ENCODE measurements at regions not wholly inside any gene's neighbourhood (a gene's known extent, or its start where the extent isn't known, plus 50 kb on each side); places are given as distances from the start of the nearest gene placed in this dataset.

DNA sequence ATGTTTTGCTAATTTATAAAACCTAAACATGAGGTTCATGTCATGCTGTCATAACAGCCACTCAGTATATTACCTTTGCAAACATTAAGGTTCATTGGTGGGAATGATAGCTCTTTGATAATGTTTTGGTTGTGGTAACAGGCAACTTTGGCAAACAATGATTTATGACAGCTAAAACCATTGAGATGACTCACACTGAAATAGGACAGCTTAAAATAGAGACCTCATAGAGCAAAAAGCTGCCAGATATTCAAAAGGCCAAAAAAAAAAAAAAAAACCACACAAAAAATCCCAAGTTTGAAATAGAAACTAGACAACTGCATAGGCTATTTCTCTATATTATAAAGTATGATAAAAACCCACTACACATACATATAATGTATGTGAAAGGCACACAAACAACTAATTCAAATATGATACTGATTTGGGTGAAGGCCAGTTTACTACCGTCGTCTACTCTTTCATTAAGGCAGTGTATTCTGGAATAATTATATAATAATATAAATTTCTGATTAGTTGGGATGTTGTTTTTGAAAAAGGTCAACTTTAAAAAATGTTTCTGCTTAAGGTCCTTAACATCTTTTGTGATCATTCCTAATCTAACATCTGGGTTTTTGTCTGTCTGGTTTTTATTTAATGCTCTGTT lies 646.0 kb upstream of the PITX2 start:
- peak overlapping the region; percentile 25 for H3K27ac ChIP-seq (ENCODE audit: insufficient read depth, low read depth, low read length)
- BruUV-seq (replicated peaks) = no TSS peak
- DNase-seq (ENCODE audit: low read depth, low spot score) (peak; percentile 50), FAIRE-seq (no peak)
- H3K36me3 ChIP-seq (ENCODE audit: control insufficient read depth in 2 of 2, extremely low read depth in 1 of 2, insufficient read depth in 2 of 2, low read length in 2 of 2) = no peaks in the 10 kb centered on the region
- no peaks in the 10 kb centered on the region for H4K20me1 ChIP-seq (replicated peaks; ENCODE audit: control insufficient read depth, extremely low read depth, insufficient read depth, low read length)
- H3K4me2 ChIP-seq (ENCODE audit: insufficient read depth, low read length) = peak overlapping the region; percentile 83
- CTCF ChIA-PET = interaction anchor here (0.6 to 2.0 kb wide), 3 partner anchors 9 to 16 kb away, joined by 3 to 12 read pairs (median 5); no protein-coding TSS in a partner anchor
- peaks cover 25% of the 10 kb centered on the region for H3K4me1 ChIP-seq (ENCODE audit: control insufficient read depth, extremely low read depth, insufficient read depth, low read length)
- dilution Hi-C loops (cut with MboI; ENCODE audit: extremely low pct_ligation_motif_present, low sequenced_read_pairs) = no loop called here
- no peak overlapping the region for H2AFZ ChIP-seq (ENCODE audit: low read depth, low read length)
- no peaks in the 10 kb centered on the region for H3K27me3 ChIP-seq (ENCODE audit: control insufficient read depth in 2 of 2, insufficient read depth in 2 of 2, low read length in 2 of 2)
- H3K79me2 ChIP-seq (ENCODE audit: control insufficient read depth, insufficient read depth, low read length) = no peaks in the 10 kb centered on the region
- TF ChIP-seq, protein P1, sequence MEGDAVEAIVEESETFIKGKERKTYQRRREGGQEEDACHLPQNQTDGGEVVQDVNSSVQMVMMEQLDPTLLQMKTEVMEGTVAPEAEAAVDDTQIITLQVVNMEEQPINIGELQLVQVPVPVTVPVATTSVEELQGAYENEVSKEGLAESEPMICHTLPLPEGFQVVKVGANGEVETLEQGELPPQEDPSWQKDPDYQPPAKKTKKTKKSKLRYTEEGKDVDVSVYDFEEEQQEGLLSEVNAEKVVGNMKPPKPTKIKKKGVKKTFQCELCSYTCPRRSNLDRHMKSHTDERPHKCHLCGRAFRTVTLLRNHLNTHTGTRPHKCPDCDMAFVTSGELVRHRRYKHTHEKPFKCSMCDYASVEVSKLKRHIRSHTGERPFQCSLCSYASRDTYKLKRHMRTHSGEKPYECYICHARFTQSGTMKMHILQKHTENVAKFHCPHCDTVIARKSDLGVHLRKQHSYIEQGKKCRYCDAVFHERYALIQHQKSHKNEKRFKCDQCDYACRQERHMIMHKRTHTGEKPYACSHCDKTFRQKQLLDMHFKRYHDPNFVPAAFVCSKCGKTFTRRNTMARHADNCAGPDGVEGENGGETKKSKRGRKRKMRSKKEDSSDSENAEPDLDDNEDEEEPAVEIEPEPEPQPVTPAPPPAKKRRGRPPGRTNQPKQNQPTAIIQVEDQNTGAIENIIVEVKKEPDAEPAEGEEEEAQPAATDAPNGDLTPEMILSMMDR (IDR thresholded peaks at IDR 0.05; ENCODE audit: extremely low read depth in 1 of 2, insufficient read depth in 1 of 2, low read depth in 1 of 2, low read length in 2 of 2) = no peak
- TF ChIP-seq POLR2A (IDR thresholded peaks at IDR 0.05; ENCODE audit: low read depth, low read length) = no peak
- TF ChIP-seq, protein P2, sequence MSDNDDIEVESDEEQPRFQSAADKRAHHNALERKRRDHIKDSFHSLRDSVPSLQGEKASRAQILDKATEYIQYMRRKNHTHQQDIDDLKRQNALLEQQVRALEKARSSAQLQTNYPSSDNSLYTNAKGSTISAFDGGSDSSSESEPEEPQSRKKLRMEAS (IDR thresholded peaks at IDR 0.05; ENCODE audit: insufficient read depth, insufficient read length) = no peak
- TF ChIP-seq JUN (IDR thresholded peaks at IDR 0.05; ENCODE audit: borderline replicate concordance, insufficient read depth, insufficient read length, low read depth) = peak; percentile 32
- TF ChIP-seq FOS (IDR thresholded peaks at IDR 0.05; ENCODE audit: borderline replicate concordance, insufficient read depth, low read length) = no peak
- no peak for TF ChIP-seq GATA2 (IDR thresholded peaks at IDR 0.05; ENCODE audit: insufficient read depth, insufficient read length, low read depth, low read length)
- H3K9ac ChIP-seq (replicated peaks; ENCODE audit: extremely low read depth, insufficient read depth, low read length) = peak overlapping the region; percentile 19
- H3K9me3 ChIP-seq (replicated peaks; ENCODE audit: control insufficient read depth, insufficient read depth, low read length) = no peaks in the 10 kb centered on the region
- H3K4me3 ChIP-seq (replicated peaks in 1 of 3; ENCODE audit: insufficient read depth in 1 of 3, low read depth in 1 of 3, low read length in 3 of 3) = no peak overlapping the region
- intact Hi-C loops (cut with micrococcal nuclease) = loop anchor here (5.0 kb wide), 1 partner anchor 813 kb away; no protein-coding TSS in a partner anchor
- POLR2A ChIA-PET = interaction anchor here (0.6 to 0.7 kb wide), 3 partner anchors 159 to 1929 kb away, joined by 3 to 5 read pairs (median 4); no protein-coding TSS in a partner anchor
- no peaks in the 10 kb centered on the region for H3K9me1 ChIP-seq (replicated peaks; ENCODE audit: control insufficient read depth, extremely low read depth, insufficient read depth, low read length)

All from endothelial cell of umbilical vein (primary cell).